ENCODE measurements at regions not wholly inside any gene's neighbourhood (a gene's known extent, or its start where the extent isn't known, plus 50 kb on each side); places are given as distances from the start of the nearest gene placed in this dataset.

- Mint-ChIP-seq H3K36me3 (no peaks in the 10 kb centered on the region), H3K27ac (no peak overlapping the region), H3K9me3 (peaks cover 0 to 4% (median 1%) of the 10 kb centered on the region in 7 donors), H3K27me3 (ENCODE audit: low read depth in 3 of 3) (no peaks in the 10 kb centered on the region), H3K4me3 (no peak overlapping the region), H3K4me1 (no peaks in the 10 kb centered on the region)
- TF ChIP-seq CTCF (IDR thresholded peaks at IDR 0.05): no peak
- no peaks in the 10 kb centered on the region for H3K36me3 ChIP-seq (replicated peaks in 1 of 2; ENCODE audit: control insufficient read depth in 1 of 2, insufficient read depth in 2 of 2, low read length in 2 of 2)
- no peaks in the 10 kb centered on the region for H3K9me3 ChIP-seq (replicated peaks in 1 of 2; ENCODE audit: control insufficient read depth in 1 of 2, insufficient read depth in 1 of 2, low read length in 2 of 2)
- H2AFZ ChIP-seq (ENCODE audit: insufficient read depth, low read depth, low read length, poor library complexity, severe bottlenecking): no peak overlapping the region
- no peak for DNase-seq
- H3K4me3 ChIP-seq (replicated peaks in 1 of 3; ENCODE audit: low read depth in 2 of 3, low read length in 3 of 3): no peak overlapping the region
- no peaks in the 10 kb centered on the region for H4K20me1 ChIP-seq (ENCODE audit: insufficient read depth, low read length)
- H3K27me3 ChIP-seq (ENCODE audit: control insufficient read depth in 2 of 2, insufficient read depth in 2 of 2, low read length in 2 of 2): no peaks in the 10 kb centered on the region
- no peak overlapping the region for H3K9ac ChIP-seq (ENCODE audit: insufficient read depth, low read length, poor library complexity, severe bottlenecking)
- intact Hi-C loops (cut with micrococcal nuclease): no loop called here
- no CpG with 5 or more reads among the region's 2 CpGs for WGBS (ENCODE audit: insufficient coverage)
- H3K79me2 ChIP-seq (ENCODE audit: insufficient read depth, low read length): no peaks in the 10 kb centered on the region
- no peak overlapping the region for H3K4me2 ChIP-seq (replicated peaks; ENCODE audit: extremely low read depth, low read length, poor library complexity, severe bottlenecking)
- no peaks in the 10 kb centered on the region for H3K4me1 ChIP-seq (ENCODE audit: control insufficient read depth in 1 of 2, insufficient read depth in 2 of 2, low read length in 2 of 2)
- no peak overlapping the region for H3K27ac ChIP-seq (ENCODE audit: low read depth in 1 of 2, low read length in 2 of 2)
These were observed 633.4 kb downstream of the PSAT1 start for GRCh38 chr9:78930281-78930680.

- intact Hi-C loops (cut with micrococcal nuclease): no loop called here
These were observed 636.1 kb downstream of the PSAT1 start for GRCh38 chr9:78932849-78933627.

More at GRCh38 chr9:78932849-78933627, 636.1 kb downstream of the PSAT1 start:
- Mint-ChIP-seq H3K9me3 (peaks cover 0 to 3% (median 1%) of the 10 kb centered on the region in 7 donors), H3K4me3 (no peak overlapping the region), H3K27ac (no peak overlapping the region), H3K4me1 (no peaks in the 10 kb centered on the region), H3K36me3 (no peaks in the 10 kb centered on the region), H3K27me3 (ENCODE audit: low read depth in 3 of 3) (no peaks in the 10 kb centered on the region)
- no peak for DNase-seq
- Histone ChIP-seq H3K4me1 (ENCODE audit: control insufficient read depth in 1 of 2, insufficient read depth in 2 of 2, low read length in 2 of 2) (no peaks in the 10 kb centered on the region), H3K9ac (ENCODE audit: insufficient read depth, low read length, poor library complexity, severe bottlenecking) (no peak overlapping the region), H3K27ac (ENCODE audit: low read depth in 1 of 2, low read length in 2 of 2) (no peak overlapping the region), H3K36me3 (replicated peaks in 1 of 2; ENCODE audit: control insufficient read depth in 1 of 2, insufficient read depth in 2 of 2, low read length in 2 of 2) (no peaks in the 10 kb centered on the region), H4K20me1 (ENCODE audit: insufficient read depth, low read length) (no peaks in the 10 kb centered on the region), H3K4me3 (replicated peaks in 1 of 3; ENCODE audit: low read depth in 2 of 3, low read length in 3 of 3) (no peak overlapping the region), H3K9me3 (replicated peaks in 1 of 2; ENCODE audit: control insufficient read depth in 1 of 2, insufficient read depth in 1 of 2, low read length in 2 of 2) (no peaks in the 10 kb centered on the region), H2AFZ (ENCODE audit: insufficient read depth, low read depth, low read length, poor library complexity, severe bottlenecking) (no peak overlapping the region), H3K79me2 (ENCODE audit: insufficient read depth, low read length) (no peaks in the 10 kb centered on the region), H3K27me3 (ENCODE audit: control insufficient read depth in 2 of 2, insufficient read depth in 2 of 2, low read length in 2 of 2) (no peaks in the 10 kb centered on the region), H3K4me2 (replicated peaks; ENCODE audit: extremely low read depth, low read length, poor library complexity, severe bottlenecking) (no peak overlapping the region)
- no peak for TF ChIP-seq CTCF (IDR thresholded peaks at IDR 0.05)
- no CpG with 5 or more reads among the region's 4 CpGs for WGBS (ENCODE audit: insufficient coverage)

Data from CD14-positive monocyte (primary cell).